ENCODE measurements at regions not wholly inside any gene's neighbourhood (a gene's known extent, or its start where the extent isn't known, plus 50 kb on each side); places are given as distances from the start of the nearest gene placed in this dataset.
"Not testable (repeated sequence)": the region's sequence is repeated elsewhere in the genome, so short reads cannot be mapped to it uniquely, and the experiment has no call there.

DNA sequence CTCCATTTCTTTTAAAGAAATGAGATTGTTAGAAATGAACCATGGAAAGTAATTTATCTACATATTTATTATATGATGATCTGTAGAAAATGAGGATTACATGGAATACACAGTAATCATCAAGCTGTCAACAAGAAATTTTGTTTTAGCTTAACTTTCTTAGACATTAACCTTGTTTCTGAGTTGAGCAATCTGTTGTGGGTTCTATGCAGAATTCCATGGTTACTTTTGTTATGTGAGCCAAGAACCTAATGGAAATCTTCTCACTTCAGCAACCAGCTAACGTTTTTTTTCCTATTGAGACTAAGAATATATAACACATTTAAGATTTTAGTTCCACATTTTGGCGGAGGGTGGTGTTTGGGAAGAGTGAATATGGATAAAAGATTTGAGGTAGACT is 136.1 kb upstream of the SLC4A4 start:
- H3K27me3 ChIP-seq (replicated peaks) = no peaks in the 10 kb centered on the region; the same call in 1 of the 2 replicates
- no peak overlapping the region for H3K27ac ChIP-seq
- H3K9me3 ChIP-seq (replicated peaks) = no peaks in the 10 kb centered on the region
- DNase-seq (ENCODE audit: low read depth in 1 of 2, low spot score in 2 of 2) = no peak
- no peak overlapping the region for H3K4me3 ChIP-seq
- no peaks in the 10 kb centered on the region for H3K36me3 ChIP-seq
- no peaks in the 10 kb centered on the region for H3K4me1 ChIP-seq (replicated peaks)

GRCh38 chr4:71204056-71204455 is 134.8 kb upstream of the SLC4A4 start:
- no peaks in the 10 kb centered on the region for H3K4me1 ChIP-seq (replicated peaks)
- DNase-seq (ENCODE audit: low read depth in 1 of 2, low spot score in 2 of 2) = no peak
- no peak overlapping the region for H3K27ac ChIP-seq
- H3K36me3 ChIP-seq = no peaks in the 10 kb centered on the region
- H3K4me3 ChIP-seq = no peak overlapping the region
- H3K27me3 ChIP-seq (replicated peaks) = no peaks in the 10 kb centered on the region; the same call in 1 of the 2 replicates
- no peaks in the 10 kb centered on the region for H3K9me3 ChIP-seq (replicated peaks)

GRCh38 chr4:71206763-71207162 is 132.1 kb upstream of the SLC4A4 start:
- H3K27me3 ChIP-seq (replicated peaks) = peaks cover 3% of the 10 kb centered on the region; the same call in 1 of the 2 replicates
- no peaks in the 10 kb centered on the region for H3K36me3 ChIP-seq
- H3K27ac ChIP-seq = no peak overlapping the region
- no peaks in the 10 kb centered on the region for H3K9me3 ChIP-seq (replicated peaks)
- H3K4me3 ChIP-seq = no peak overlapping the region
- H3K4me1 ChIP-seq (replicated peaks) = no peaks in the 10 kb centered on the region
- DNase-seq (ENCODE audit: low read depth in 1 of 2, low spot score in 2 of 2) = no peak

GRCh38 chr4:71209161-71209560 is 129.7 kb upstream of the SLC4A4 start:
- Histone ChIP-seq H3K9me3 (replicated peaks) (no peaks in the 10 kb centered on the region), H3K4me1 (replicated peaks) (no peaks in the 10 kb centered on the region), H3K27ac (no peak overlapping the region), H3K27me3 (replicated peaks) (peaks cover 3% of the 10 kb centered on the region; the same call in 1 of the 2 replicates), H3K4me3 (no peak overlapping the region), H3K36me3 (no peaks in the 10 kb centered on the region)
- no peak for DNase-seq (ENCODE audit: low read depth in 1 of 2, low spot score in 2 of 2)

DNA sequence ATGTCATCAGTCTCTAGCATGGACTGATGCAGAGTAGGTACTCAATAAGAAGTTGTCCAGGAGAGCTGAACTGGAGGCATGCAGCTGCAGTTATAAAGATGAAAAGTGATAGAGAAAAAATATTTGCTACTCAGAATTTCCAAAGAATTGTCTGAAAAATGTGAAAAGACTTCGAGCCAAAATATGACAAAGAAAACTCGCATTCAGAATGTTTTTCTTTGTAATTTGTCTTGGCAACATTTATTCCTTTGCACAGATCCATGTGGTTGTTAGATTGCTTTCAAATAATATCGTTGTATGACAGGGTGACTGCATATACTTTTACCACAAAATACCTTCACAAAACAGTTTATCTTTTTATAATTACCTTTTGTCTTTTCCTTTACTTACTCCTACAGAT is 128.0 kb upstream of the SLC4A4 start:
- Histone ChIP-seq H3K27me3 (replicated peaks) (0 out of 2 replicates have a peak, but pooled peaks cover 3% of the 10 kb centered on the region), H3K36me3 (no peaks in the 10 kb centered on the region), H3K27ac (no peak overlapping the region), H3K4me1 (replicated peaks) (no peaks in the 10 kb centered on the region), H3K9me3 (replicated peaks) (no peaks in the 10 kb centered on the region), H3K4me3 (no peak overlapping the region)
- no peak for DNase-seq (ENCODE audit: low read depth in 1 of 2, low spot score in 2 of 2)

DNA sequence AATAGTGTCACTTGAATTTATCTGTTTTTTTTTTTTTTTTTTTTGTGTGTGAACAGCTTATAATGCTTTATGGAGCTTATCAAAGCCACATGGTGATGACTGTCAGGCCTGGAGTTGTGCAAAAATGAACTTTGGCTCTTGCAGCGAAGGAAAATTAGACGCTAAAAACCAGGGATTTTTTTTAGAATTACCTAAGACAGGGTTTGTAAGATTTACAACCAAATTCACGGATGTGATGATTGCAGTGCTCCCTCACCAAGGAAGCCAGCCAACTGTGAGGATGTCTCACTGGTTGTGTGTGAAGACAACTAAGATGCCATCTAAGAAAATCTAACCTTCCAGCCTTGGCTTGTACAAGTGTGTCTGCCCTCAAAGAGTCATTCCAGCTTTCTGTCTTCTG is 127.1 kb upstream of the SLC4A4 start:
- Histone ChIP-seq H3K9me3 (replicated peaks) (no peaks in the 10 kb centered on the region), H3K27me3 (replicated peaks) (0 out of 2 replicates have a peak, but pooled peaks cover 3% of the 10 kb centered on the region), H3K36me3 (no peaks in the 10 kb centered on the region), H3K27ac (no peak overlapping the region), H3K4me1 (replicated peaks) (no peaks in the 10 kb centered on the region), H3K4me3 (no peak overlapping the region)
- no peak for DNase-seq (ENCODE audit: low read depth in 1 of 2, low spot score in 2 of 2)

GRCh38 chr4:71212216-71212615 is 126.6 kb upstream of the SLC4A4 start:
- Histone ChIP-seq H3K27ac (no peak overlapping the region), H3K4me1 (replicated peaks) (no peaks in the 10 kb centered on the region), H3K4me3 (no peak overlapping the region), H3K27me3 (replicated peaks) (0 out of 2 replicates have a peak, but pooled peaks cover 3% of the 10 kb centered on the region), H3K9me3 (replicated peaks) (no peaks in the 10 kb centered on the region), H3K36me3 (no peaks in the 10 kb centered on the region)
- DNase-seq (ENCODE audit: low read depth in 1 of 2, low spot score in 2 of 2) = no peak

- H3K9me3 ChIP-seq (replicated peaks) = no peaks in the 10 kb centered on the region
- no peak overlapping the region for H3K27ac ChIP-seq
- H3K4me3 ChIP-seq = no peak overlapping the region
- no peaks in the 10 kb centered on the region for H3K36me3 ChIP-seq
- DNase-seq (ENCODE audit: low read depth in 1 of 2, low spot score in 2 of 2) = no peak
- H3K4me1 ChIP-seq (replicated peaks) = no peaks in the 10 kb centered on the region
- 0 out of 2 replicates have a peak, but pooled peaks cover 3% of the 10 kb centered on the region for H3K27me3 ChIP-seq (replicated peaks)
These were observed 124.2 kb upstream of the SLC4A4 start for GRCh38 chr4:71214578-71214977.

- Histone ChIP-seq H3K27me3 (replicated peaks) (no peaks in the 10 kb centered on the region), H3K4me1 (replicated peaks) (no peaks in the 10 kb centered on the region), H3K36me3 (no peaks in the 10 kb centered on the region), H3K4me3 (no peak overlapping the region), H3K9me3 (replicated peaks) (no peaks in the 10 kb centered on the region), H3K27ac (no peak overlapping the region)
- no peak for DNase-seq (ENCODE audit: low read depth in 1 of 2, low spot score in 2 of 2)
These were observed 122.4 kb upstream of the SLC4A4 start for GRCh38 chr4:71216316-71216959.

- Histone ChIP-seq H3K4me1 (replicated peaks) (no peaks in the 10 kb centered on the region), H3K9me3 (replicated peaks) (no peaks in the 10 kb centered on the region), H3K4me3 (no peak overlapping the region), H3K36me3 (no peaks in the 10 kb centered on the region), H3K27me3 (replicated peaks) (no peaks in the 10 kb centered on the region), H3K27ac (no peak overlapping the region)
- DNase-seq (ENCODE audit: low read depth in 1 of 2, low spot score in 2 of 2) = no peak
These were observed 121.1 kb upstream of the SLC4A4 start for GRCh38 chr4:71217688-71218087.

DNA sequence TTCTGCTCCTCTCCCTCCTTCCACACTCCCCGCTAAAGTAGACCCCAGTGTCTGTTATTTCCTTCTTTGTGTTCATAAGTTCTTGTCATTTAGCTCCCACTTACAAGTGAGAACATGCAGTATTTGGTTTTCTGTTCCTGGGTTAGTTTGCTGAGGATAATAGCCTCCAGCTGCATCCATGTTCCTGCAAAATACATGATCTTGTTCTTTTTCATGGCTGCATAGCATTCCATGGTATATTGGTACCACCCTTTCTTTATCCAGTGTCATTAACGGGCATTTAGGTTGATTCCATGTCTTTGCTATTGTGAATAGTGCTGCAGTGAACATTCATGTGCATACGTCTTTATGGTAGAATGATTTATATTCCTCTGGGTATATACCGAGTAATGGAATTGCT is 118.0 kb upstream of the SLC4A4 start:
- not testable (repeated sequence) for H3K4me3 ChIP-seq; H3K27ac ChIP-seq; H3K27me3 ChIP-seq (replicated peaks); H3K9me3 ChIP-seq (replicated peaks); H3K4me1 ChIP-seq (replicated peaks); H3K36me3 ChIP-seq; DNase-seq (ENCODE audit: low read depth in 1 of 2, low spot score in 2 of 2)

GRCh38 chr4:71221510-71222466 is 117.0 kb upstream of the SLC4A4 start:
- Histone ChIP-seq H3K9me3 (replicated peaks) (no peaks in the 10 kb centered on the region), H3K27ac (no peak overlapping the region), H3K36me3 (no peaks in the 10 kb centered on the region), H3K4me1 (replicated peaks) (no peaks in the 10 kb centered on the region), H3K4me3 (no peak overlapping the region), H3K27me3 (replicated peaks) (no peaks in the 10 kb centered on the region)
- DNase-seq (ENCODE audit: low read depth in 1 of 2, low spot score in 2 of 2) = no peak

DNA sequence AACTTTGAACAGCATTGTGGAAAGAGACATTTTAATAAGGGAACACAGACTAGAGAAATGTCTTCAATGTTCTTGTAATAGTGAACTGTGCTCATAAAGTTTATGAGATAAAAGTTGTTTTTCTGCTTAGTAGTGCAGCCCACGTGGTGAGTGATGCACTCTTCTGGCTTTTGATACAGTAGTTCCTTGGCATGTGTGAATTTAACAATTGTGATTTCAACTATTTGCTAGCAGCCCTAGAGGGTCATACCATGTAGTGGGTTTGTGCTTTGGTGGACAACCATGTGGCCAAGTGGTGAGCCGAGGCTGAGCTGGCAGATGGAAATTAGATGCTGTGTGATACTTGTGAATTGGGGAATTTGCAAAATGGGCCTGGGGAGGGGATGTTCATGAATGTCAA is 116.2 kb upstream of the SLC4A4 start:
- Histone ChIP-seq H3K36me3 (no peaks in the 10 kb centered on the region), H3K4me3 (no peak overlapping the region), H3K4me1 (replicated peaks) (no peaks in the 10 kb centered on the region), H3K27ac (no peak overlapping the region), H3K27me3 (replicated peaks) (no peaks in the 10 kb centered on the region), H3K9me3 (replicated peaks) (no peaks in the 10 kb centered on the region)
- no peak for DNase-seq (ENCODE audit: low read depth in 1 of 2, low spot score in 2 of 2)
